ENCODE measurements at regions not wholly inside any gene's neighbourhood (a gene's known extent, or its start where the extent isn't known, plus 50 kb on each side); places are given as distances from the start of the nearest gene placed in this dataset.

- no peak for DNase-seq (ENCODE audit: low read depth in 2 of 2)
Measured at GRCh38 chr3:177978946-177979345, 557.3 kb upstream of the KCNMB2 start.

GRCh38 chr3:177979703-177980102, 556.5 kb upstream of the KCNMB2 start:
- DNase-seq (ENCODE audit: low read depth in 2 of 2) = no peak

- no peak for DNase-seq (ENCODE audit: low read depth in 2 of 2)
Measured at GRCh38 chr3:177981576-177981975, 554.7 kb upstream of the KCNMB2 start.

GRCh38 chr3:177982034-177982433, 554.2 kb upstream of the KCNMB2 start:
- peak; percentile 63 to 69 for DNase-seq (ENCODE audit: low read depth in 2 of 2)

GRCh38 chr3:177983320-177983719, 552.9 kb upstream of the KCNMB2 start:
- DNase-seq (ENCODE audit: low read depth in 2 of 2) = no peak

- DNase-seq (ENCODE audit: low read depth in 2 of 2) = no peak
Measured at GRCh38 chr3:177992993-177993970, 543.0 kb upstream of the KCNMB2 start.

GRCh38 chr3:177994976-177995375, 541.3 kb upstream of the KCNMB2 start:
- no peak for DNase-seq (ENCODE audit: low read depth in 2 of 2)

- DNase-seq (ENCODE audit: low read depth in 2 of 2) = no peak
Measured at GRCh38 chr3:177995381-177996085, 540.7 kb upstream of the KCNMB2 start.

GRCh38 chr3:178001670-178002101, 534.5 kb upstream of the KCNMB2 start:
- DNase-seq (ENCODE audit: low read depth in 2 of 2) = no peak

- DNase-seq (ENCODE audit: low read depth in 2 of 2) = no peak
Measured at GRCh38 chr3:178002113-178002512, 534.1 kb upstream of the KCNMB2 start.

- DNase-seq (ENCODE audit: low read depth in 2 of 2) = peak in 1 of 2 experiments; percentile 21
Measured at GRCh38 chr3:178003756-178004155, 532.5 kb upstream of the KCNMB2 start.

- no peak for DNase-seq (ENCODE audit: low read depth in 2 of 2)
Measured at GRCh38 chr3:178005961-178006360, 530.3 kb upstream of the KCNMB2 start.

GRCh38 chr3:178010306-178010705, 525.9 kb upstream of the KCNMB2 start:
- no peak for DNase-seq (ENCODE audit: low read depth in 2 of 2)

- DNase-seq (ENCODE audit: low read depth in 2 of 2) = no peak
Measured at GRCh38 chr3:178019645-178020044, 516.6 kb upstream of the KCNMB2 start.

- no peak for DNase-seq (ENCODE audit: low read depth in 2 of 2)
Measured at GRCh38 chr3:178022599-178022998, 513.6 kb upstream of the KCNMB2 start.

GRCh38 chr3:178028933-178029332, 507.3 kb upstream of the KCNMB2 start:
- no peak for DNase-seq (ENCODE audit: low read depth in 2 of 2)

GRCh38 chr3:178036451-178037144, 499.6 kb upstream of the KCNMB2 start:
- DNase-seq (ENCODE audit: low read depth in 2 of 2) = peak; percentile 22 to 28

- no peak for DNase-seq (ENCODE audit: low read depth in 2 of 2)
Measured at GRCh38 chr3:178041931-178042330, 494.3 kb upstream of the KCNMB2 start.

GRCh38 chr3:178042376-178042775, 493.9 kb upstream of the KCNMB2 start:
- DNase-seq (ENCODE audit: low read depth in 2 of 2) = no peak

- no peak for DNase-seq (ENCODE audit: low read depth in 2 of 2)
Measured at GRCh38 chr3:178043084-178043483, 493.2 kb upstream of the KCNMB2 start.

- no peak for DNase-seq (ENCODE audit: low read depth in 2 of 2)
Measured at GRCh38 chr3:178044320-178044719, 491.9 kb upstream of the KCNMB2 start.

GRCh38 chr3:178047496-178047895, 488.7 kb upstream of the KCNMB2 start:
- DNase-seq (ENCODE audit: low read depth in 2 of 2) = no peak

Measured in fibroblast of skin of left quadriceps (primary cell).